ENCODE measurements at regions not wholly inside any gene's neighbourhood (a gene's known extent, or its start where the extent isn't known, plus 50 kb on each side); places are given as distances from the start of the nearest gene placed in this dataset.

GRCh38 chr5:173762930-173763329, 125.2 kb upstream of the CPEB4 start:
- Histone ChIP-seq H3K27me3 (no peaks in the 10 kb centered on the region), H3K4me3 (no peak overlapping the region), H3K4me1 (peaks cover 5 to 37% of the 10 kb centered on the region in 2 donors), H3K9me3 (no peaks in the 10 kb centered on the region), H3K27ac (no peak overlapping the region), H3K36me3 (no peaks in the 10 kb centered on the region)
- TF ChIP-seq, protein P1, sequence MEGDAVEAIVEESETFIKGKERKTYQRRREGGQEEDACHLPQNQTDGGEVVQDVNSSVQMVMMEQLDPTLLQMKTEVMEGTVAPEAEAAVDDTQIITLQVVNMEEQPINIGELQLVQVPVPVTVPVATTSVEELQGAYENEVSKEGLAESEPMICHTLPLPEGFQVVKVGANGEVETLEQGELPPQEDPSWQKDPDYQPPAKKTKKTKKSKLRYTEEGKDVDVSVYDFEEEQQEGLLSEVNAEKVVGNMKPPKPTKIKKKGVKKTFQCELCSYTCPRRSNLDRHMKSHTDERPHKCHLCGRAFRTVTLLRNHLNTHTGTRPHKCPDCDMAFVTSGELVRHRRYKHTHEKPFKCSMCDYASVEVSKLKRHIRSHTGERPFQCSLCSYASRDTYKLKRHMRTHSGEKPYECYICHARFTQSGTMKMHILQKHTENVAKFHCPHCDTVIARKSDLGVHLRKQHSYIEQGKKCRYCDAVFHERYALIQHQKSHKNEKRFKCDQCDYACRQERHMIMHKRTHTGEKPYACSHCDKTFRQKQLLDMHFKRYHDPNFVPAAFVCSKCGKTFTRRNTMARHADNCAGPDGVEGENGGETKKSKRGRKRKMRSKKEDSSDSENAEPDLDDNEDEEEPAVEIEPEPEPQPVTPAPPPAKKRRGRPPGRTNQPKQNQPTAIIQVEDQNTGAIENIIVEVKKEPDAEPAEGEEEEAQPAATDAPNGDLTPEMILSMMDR (IDR thresholded peaks at IDR 0.05): no peak
- ATAC-seq: no peak
- intact Hi-C loops (cut with DNase I): no loop called here
- no peak for DNase-seq

GRCh38 chr5:173763410-173763809, 124.7 kb upstream of the CPEB4 start:
- Histone ChIP-seq H3K27ac (no peak overlapping the region), H3K4me3 (no peak overlapping the region), H3K27me3 (no peaks in the 10 kb centered on the region), H3K9me3 (no peaks in the 10 kb centered on the region), H3K4me1 (peaks cover 5 to 37% of the 10 kb centered on the region in 2 donors), H3K36me3 (no peaks in the 10 kb centered on the region)
- intact Hi-C loops (cut with DNase I): no loop called here
- ATAC-seq (no peak), DNase-seq (no peak)
- TF ChIP-seq, protein P1 (IDR thresholded peaks at IDR 0.05): no peak

GRCh38 chr5:173764332-173765028, 123.7 kb upstream of the CPEB4 start:
- intact Hi-C loops (cut with DNase I): no loop called here
- TF ChIP-seq, protein P1 (IDR thresholded peaks at IDR 0.05): no peak
- DNase-seq (peak in 2 of 4 donors; percentile 87 to 90), ATAC-seq (peak; percentile 86)
- H3K36me3 ChIP-seq: no peaks in the 10 kb centered on the region
- no peaks in the 10 kb centered on the region for H3K9me3 ChIP-seq
- H3K27ac ChIP-seq: peak overlapping the region; percentile 58 to 68
- H3K27me3 ChIP-seq: no peaks in the 10 kb centered on the region
- peaks cover 5 to 37% of the 10 kb centered on the region in 2 donors for H3K4me1 ChIP-seq
- no peak overlapping the region for H3K4me3 ChIP-seq

GRCh38 chr5:173765029-173765644, 123.0 kb upstream of the CPEB4 start:
- peak overlapping the region; percentile 66 to 68 for H3K27ac ChIP-seq
- no peak for DNase-seq
- no peaks in the 10 kb centered on the region for H3K9me3 ChIP-seq
- peaks cover 5 to 37% of the 10 kb centered on the region in 2 donors for H3K4me1 ChIP-seq
- H3K36me3 ChIP-seq: no peaks in the 10 kb centered on the region
- no peak for ATAC-seq
- TF ChIP-seq, protein P1 (IDR thresholded peaks at IDR 0.05): no peak
- intact Hi-C loops (cut with DNase I): no loop called here
- no peak overlapping the region for H3K4me3 ChIP-seq
- no peaks in the 10 kb centered on the region for H3K27me3 ChIP-seq

- no peak for ATAC-seq
- no peak for DNase-seq
- H3K27me3 ChIP-seq: no peaks in the 10 kb centered on the region
- intact Hi-C loops (cut with DNase I): no loop called here
- no peaks in the 10 kb centered on the region for H3K36me3 ChIP-seq
- no peaks in the 10 kb centered on the region for H3K9me3 ChIP-seq
- TF ChIP-seq, protein P1 (IDR thresholded peaks at IDR 0.05): no peak
- H3K27ac ChIP-seq: peak overlapping the region; percentile 66 to 68
- peaks cover 5 to 37% of the 10 kb centered on the region in 2 donors for H3K4me1 ChIP-seq
- H3K4me3 ChIP-seq: no peak overlapping the region
Observed at GRCh38 chr5:173765661-173766060, 122.5 kb upstream of the CPEB4 start.

Data from left lung (tissue), 4 donors.